CD1c-positive myeloid dendritic cell (primary cell): ENCODE measurements at regions not wholly inside any gene's neighbourhood (a gene's known extent, or its start where the extent isn't known, plus 50 kb on each side); places are given as distances from the start of the nearest gene placed in this dataset.
"Not testable (repeated sequence)": the region's sequence is repeated elsewhere in the genome, so short reads cannot be mapped to it uniquely, and the experiment has no call there.

Experiments used
- DNase-seq: peaks from one replicate; pipeline ENCODE4 v3.0.0-alpha.2; 2016; ENCODE audit errors: extremely low spot score

GRCh38 chr2:34215174-34215573 lies 616.1 kb upstream of the FAM98A start:
- DNase-seq: no peak

- DNase-seq: not testable (repeated sequence)
Measured at GRCh38 chr2:34210382-34210781, 611.3 kb upstream of the FAM98A start.

- no peak for DNase-seq
Measured at GRCh38 chr2:34204560-34204959, 605.5 kb upstream of the FAM98A start.

- no peak for DNase-seq
Measured at GRCh38 chr2:34201099-34201498, 602.0 kb upstream of the FAM98A start.

- no peak for DNase-seq
Measured at GRCh38 chr2:34199971-34200370, 600.9 kb upstream of the FAM98A start.

- DNase-seq: no peak
Measured at GRCh38 chr2:34193164-34193563, 594.1 kb upstream of the FAM98A start.

GRCh38 chr2:34188464-34189303 lies 589.6 kb upstream of the FAM98A start:
- DNase-seq: no peak

- DNase-seq: no peak
Measured at GRCh38 chr2:34179511-34179910, 580.4 kb upstream of the FAM98A start.

- no peak for DNase-seq
Measured at GRCh38 chr2:34178482-34178881, 579.4 kb upstream of the FAM98A start.

GRCh38 chr2:34176693-34177092 lies 577.6 kb upstream of the FAM98A start:
- DNase-seq: no peak

- no peak for DNase-seq
Measured at GRCh38 chr2:34174506-34174905, 575.4 kb upstream of the FAM98A start.

GRCh38 chr2:34162231-34162630 lies 563.1 kb upstream of the FAM98A start:
- DNase-seq: no peak

GRCh38 chr2:34161549-34161948 lies 562.5 kb upstream of the FAM98A start:
- DNase-seq: no peak

GRCh38 chr2:34159901-34160300 lies 560.8 kb upstream of the FAM98A start:
- no peak for DNase-seq

GRCh38 chr2:34153484-34153883 lies 554.4 kb upstream of the FAM98A start:
- DNase-seq: no peak

- DNase-seq: no peak
Measured at GRCh38 chr2:34147780-34148179, 548.7 kb upstream of the FAM98A start.

- DNase-seq: no peak
Measured at GRCh38 chr2:34143149-34143548, 544.0 kb upstream of the FAM98A start.

- not testable (repeated sequence) for DNase-seq
Measured at GRCh38 chr2:34142531-34143008, 543.5 kb upstream of the FAM98A start.

- not testable (repeated sequence) for DNase-seq
Measured at GRCh38 chr2:34133065-34133464, 534.0 kb upstream of the FAM98A start.

- no peak for DNase-seq
Measured at GRCh38 chr2:34126279-34126678, 527.2 kb upstream of the FAM98A start.

- DNase-seq: no peak
Measured at GRCh38 chr2:34123996-34124785, 525.1 kb upstream of the FAM98A start.

- no peak for DNase-seq
Measured at GRCh38 chr2:34121076-34121475, 522.0 kb upstream of the FAM98A start.

- DNase-seq: no peak
Measured at GRCh38 chr2:34115076-34115475, 516.0 kb upstream of the FAM98A start.
